ENCODE measurements at regions not wholly inside any gene's neighbourhood (a gene's known extent, or its start where the extent isn't known, plus 50 kb on each side); places are given as distances from the start of the nearest gene placed in this dataset.

DNA sequence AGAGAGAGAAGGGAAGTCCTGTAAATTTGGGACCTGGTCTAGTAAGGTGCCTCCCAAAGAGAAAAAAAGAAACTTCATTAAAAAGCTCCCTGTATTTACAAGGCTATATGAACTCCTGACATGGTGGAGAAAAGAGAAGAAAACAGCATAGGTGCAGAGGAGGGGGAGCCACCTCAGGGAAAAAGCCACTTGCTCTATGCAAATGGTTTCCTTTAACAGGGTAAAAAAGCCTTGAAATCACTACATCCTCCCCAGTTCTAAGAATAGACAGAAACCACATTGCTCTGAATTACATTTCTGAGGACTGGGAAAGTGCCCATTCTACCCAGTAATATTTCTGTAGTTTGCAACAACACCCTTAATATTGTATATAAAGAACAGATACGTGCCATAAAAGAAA is 165.5 kb downstream of the KLF8 start:
- TF ChIP-seq, protein P1, sequence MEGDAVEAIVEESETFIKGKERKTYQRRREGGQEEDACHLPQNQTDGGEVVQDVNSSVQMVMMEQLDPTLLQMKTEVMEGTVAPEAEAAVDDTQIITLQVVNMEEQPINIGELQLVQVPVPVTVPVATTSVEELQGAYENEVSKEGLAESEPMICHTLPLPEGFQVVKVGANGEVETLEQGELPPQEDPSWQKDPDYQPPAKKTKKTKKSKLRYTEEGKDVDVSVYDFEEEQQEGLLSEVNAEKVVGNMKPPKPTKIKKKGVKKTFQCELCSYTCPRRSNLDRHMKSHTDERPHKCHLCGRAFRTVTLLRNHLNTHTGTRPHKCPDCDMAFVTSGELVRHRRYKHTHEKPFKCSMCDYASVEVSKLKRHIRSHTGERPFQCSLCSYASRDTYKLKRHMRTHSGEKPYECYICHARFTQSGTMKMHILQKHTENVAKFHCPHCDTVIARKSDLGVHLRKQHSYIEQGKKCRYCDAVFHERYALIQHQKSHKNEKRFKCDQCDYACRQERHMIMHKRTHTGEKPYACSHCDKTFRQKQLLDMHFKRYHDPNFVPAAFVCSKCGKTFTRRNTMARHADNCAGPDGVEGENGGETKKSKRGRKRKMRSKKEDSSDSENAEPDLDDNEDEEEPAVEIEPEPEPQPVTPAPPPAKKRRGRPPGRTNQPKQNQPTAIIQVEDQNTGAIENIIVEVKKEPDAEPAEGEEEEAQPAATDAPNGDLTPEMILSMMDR (IDR thresholded peaks at IDR 0.05), result no peak
- TF ChIP-seq POLR2A (IDR thresholded peaks at IDR 0.05), result no peak

Data from adrenal gland (tissue), 5 donors.